KMS-11 (cell line): ENCODE measurements at regions not wholly inside any gene's neighbourhood (a gene's known extent, or its start where the extent isn't known, plus 50 kb on each side); places are given as distances from the start of the nearest gene placed in this dataset.

Source experiments
- H2AFZ ChIP-seq: fragments of 200-600 bp; sonication (generic); 2 replicates; pipeline ENCODE4 v1.6.1; 2016; ENCODE audit warnings: antibody characterized with exemption, mixed run types, low read depth
- H3K27ac ChIP-seq: fragments of 200-600 bp; sonication (generic); 2 replicates; pipeline ENCODE4 v1.6.1; 2016; ENCODE audit warnings: mild to moderate bottlenecking, mixed run types
- H3K27me3 ChIP-seq: fragments of 200-600 bp; sonication (generic); 2 replicates; pipeline ENCODE4 v1.6.1; 2017; ENCODE audit warnings: mild to moderate bottlenecking, low read depth, mixed run types, moderate library complexity; ENCODE audit not compliant: insufficient read depth
- H3K36me3 ChIP-seq: fragments of 200-600 bp; sonication (generic); 2 replicates; pipeline ENCODE4 v1.6.1; 2017; ENCODE audit warnings: mild to moderate bottlenecking, mixed run types; ENCODE audit not compliant: insufficient read depth
- H3K4me1 ChIP-seq: fragments of 200-600 bp; sonication (generic); 2 replicates; pipeline ENCODE4 v1.6.1; 2016; ENCODE audit warnings: mild to moderate bottlenecking, low read depth, mixed run types; ENCODE audit not compliant: poor library complexity, severe bottlenecking
- H3K4me2 ChIP-seq: fragments of 200-600 bp; sonication (generic); 2 replicates; pipeline ENCODE4 v1.7.0; 2016; ENCODE audit warnings: mild to moderate bottlenecking, mixed run types
- H3K4me3 ChIP-seq: fragments of 200-600 bp; sonication (generic); IDR thresholded peaks from 2 replicates; pipeline ENCODE4 v1.6.1; 2017; ENCODE audit warnings: low read depth, low read length, mixed read lengths; ENCODE audit not compliant: insufficient read depth
- H3K79me2 ChIP-seq: fragments of 200-600 bp; sonication (generic); 2 replicates; pipeline ENCODE4 v1.6.1; 2016; ENCODE audit warnings: low read depth, mixed run types; ENCODE audit not compliant: insufficient read depth
- H3K9ac ChIP-seq: fragments of 200-600 bp; sonication (generic); 2 replicates; pipeline ENCODE4 v1.6.1; 2016; ENCODE audit warnings: mild to moderate bottlenecking, mixed run types
- H4K20me1 ChIP-seq: fragments of 200-600 bp; sonication (generic); 2 replicates; pipeline ENCODE4 v1.6.1; 2016; ENCODE audit warnings: mild to moderate bottlenecking, mixed run types; ENCODE audit not compliant: insufficient read depth
- CTCF ChIP-seq: fragments of 200-600 bp; sonication (generic); conservative IDR thresholded peaks from 2 replicates; pipeline ENCODE4 v1.6.1; 2017; ENCODE audit warnings: low read depth, mild to moderate bottlenecking, antibody characterized with exemption, low read length, moderate library complexity, mixed read lengths

- Histone ChIP-seq H3K27ac (no peak overlapping the region), H3K9ac (no peak overlapping the region), H2AFZ (no peak overlapping the region), H3K27me3 (no peaks in the 10 kb centered on the region), H3K4me1 (no peaks in the 10 kb centered on the region), H3K79me2 (no peaks in the 10 kb centered on the region), H3K4me3 (no peak overlapping the region), H3K4me2 (no peak overlapping the region), H4K20me1 (no peaks in the 10 kb centered on the region), H3K36me3 (no peaks in the 10 kb centered on the region)
- TF ChIP-seq CTCF, result no peak
Observed at GRCh38 chr2:42879121-42879705, 86.8 kb upstream of the HAAO start.

- no peak overlapping the region for H3K4me3 ChIP-seq
- H3K4me1 ChIP-seq, result no peaks in the 10 kb centered on the region
- no peaks in the 10 kb centered on the region for H3K27me3 ChIP-seq
- H3K79me2 ChIP-seq, result no peaks in the 10 kb centered on the region
- H4K20me1 ChIP-seq, result no peaks in the 10 kb centered on the region
- no peak overlapping the region for H3K9ac ChIP-seq
- no peak overlapping the region for H3K4me2 ChIP-seq
- no peaks in the 10 kb centered on the region for H3K36me3 ChIP-seq
- no peak overlapping the region for H3K27ac ChIP-seq
- H2AFZ ChIP-seq, result no peak overlapping the region
- TF ChIP-seq CTCF, result no peak
Observed at GRCh38 chr2:42878581-42878980, 86.2 kb upstream of the HAAO start.

GRCh38 chr2:42877936-42878335, 85.6 kb upstream of the HAAO start:
- H4K20me1 ChIP-seq, result no peaks in the 10 kb centered on the region
- no peak overlapping the region for H2AFZ ChIP-seq
- H3K4me3 ChIP-seq, result no peak overlapping the region
- H3K79me2 ChIP-seq, result no peaks in the 10 kb centered on the region
- no peak overlapping the region for H3K4me2 ChIP-seq
- H3K27me3 ChIP-seq, result no peaks in the 10 kb centered on the region
- no peak for TF ChIP-seq CTCF
- no peaks in the 10 kb centered on the region for H3K4me1 ChIP-seq
- no peaks in the 10 kb centered on the region for H3K36me3 ChIP-seq
- H3K27ac ChIP-seq, result no peak overlapping the region
- no peak overlapping the region for H3K9ac ChIP-seq

- no peak overlapping the region for H3K27ac ChIP-seq
- no peaks in the 10 kb centered on the region for H4K20me1 ChIP-seq
- no peaks in the 10 kb centered on the region for H3K79me2 ChIP-seq
- H3K4me3 ChIP-seq, result no peak overlapping the region
- H2AFZ ChIP-seq, result no peak overlapping the region
- no peak overlapping the region for H3K9ac ChIP-seq
- H3K36me3 ChIP-seq, result no peaks in the 10 kb centered on the region
- no peaks in the 10 kb centered on the region for H3K27me3 ChIP-seq
- H3K4me1 ChIP-seq, result no peaks in the 10 kb centered on the region
- TF ChIP-seq CTCF, result no peak
- H3K4me2 ChIP-seq, result no peak overlapping the region
Observed at GRCh38 chr2:42877511-42877910, 85.1 kb upstream of the HAAO start.
